GM12891 (cell line): ENCODE measurements at regions not wholly inside any gene's neighbourhood (a gene's known extent, or its start where the extent isn't known, plus 50 kb on each side); places are given as distances from the start of the nearest gene placed in this dataset.

Source experiments
- PAX5 ChIP-seq: IDR thresholded peaks from 2 replicates; pipeline ENCODE4 v1.6.1; 2011; ENCODE audit warnings: low read length, moderate library complexity, mild to moderate bottlenecking; ENCODE audit not compliant: insufficient read depth, severe bottlenecking
- POLR2A ChIP-seq: IDR thresholded peaks from 2 replicates; pipeline ENCODE4 v1.6.1; 2011; ENCODE audit warnings: low read depth, low read length, control low read depth
- POLR2AphosphoS5 ChIP-seq: IDR thresholded peaks from 2 replicates; pipeline ENCODE4 v1.6.1; 2011; ENCODE audit warnings: low read depth, low read length, control low read depth
- SPI1 ChIP-seq: IDR thresholded peaks from 2 replicates; pipeline ENCODE4 v1.6.1; 2011; ENCODE audit warnings: low read depth, low read length, control low read depth
- TAF1 ChIP-seq: IDR thresholded peaks from 2 replicates; pipeline ENCODE4 v1.6.1; 2011; ENCODE audit warnings: low read depth, low read length, control low read depth

DNA sequence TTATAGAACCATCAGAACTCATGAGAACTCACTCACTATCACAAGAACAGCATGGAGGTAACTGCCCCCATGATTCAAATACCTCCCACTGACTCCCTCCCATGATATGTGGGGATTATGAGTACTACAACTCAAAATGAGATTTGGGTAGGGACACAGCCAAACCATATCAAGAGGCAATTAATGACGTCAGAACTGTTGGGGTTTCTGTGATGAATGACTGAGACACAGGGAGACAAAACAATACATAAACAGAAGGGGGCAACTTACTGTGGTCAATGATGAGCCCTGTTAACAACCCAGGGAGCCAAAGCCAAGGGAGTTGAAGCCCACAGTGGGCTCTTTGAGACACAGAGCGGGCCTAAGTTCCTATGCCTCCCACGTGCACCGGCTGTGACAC is 171.3 kb upstream of the GHITM start:
- TF ChIP-seq POLR2AphosphoS5 (no peak), POLR2A (no peak), TAF1 (no peak), SPI1 (no peak), PAX5 (no peak)
